Ovary (tissue), 7 donors: ENCODE measurements at regions not wholly inside any gene's neighbourhood (a gene's known extent, or its start where the extent isn't known, plus 50 kb on each side); places are given as distances from the start of the nearest gene placed in this dataset.

Experiments used
- DNase-seq, 5 donors: peaks; one replicate each; pipeline ENCODE4 v3.0.0-alpha.2; 2019 to 2020
- H3K27ac ChIP-seq, 2 donors: fragments of 200-600 bp; one replicate each; pipeline versions ENCODE4 v1.5.1 to v1.8.0; 2019 to 2022
- H3K27me3 ChIP-seq: fragments of 200-600 bp; one replicate; pipeline ENCODE4 v1.8.0; 2022
- H3K36me3 ChIP-seq: fragments of 200-600 bp; sonication (generic); one replicate; pipeline ENCODE4 v1.5.1; 2019
- H3K4me1 ChIP-seq: one replicate; pipeline ENCODE4 v1.8.1; 2013; ENCODE audit warnings: mild to moderate bottlenecking, moderate library complexity; ENCODE audit not compliant: insufficient read depth
- H3K4me3 ChIP-seq: fragments of 200-600 bp; sonication (generic); one replicate; pipeline ENCODE4 v1.5.1; 2017
- H3K9me3 ChIP-seq, 2 donors: fragments of 200-600 bp in 1 of 2; sonication (generic) in 1 of 2; one replicate each; pipeline versions ENCODE4 v1.5.1 to v1.8.1; 2013 to 2019; ENCODE audit warnings: mild to moderate bottlenecking in 1 of 2, moderate library complexity in 1 of 2
- EP300 ChIP-seq: sonication (generic); formaldehyde crosslinking; IDR thresholded peaks from one replicate; pipeline ENCODE4 v1.6.1; 2017; ENCODE audit warnings: antibody characterized with exemption
- POLR2A ChIP-seq: fragments of 450-650 bp; IDR thresholded peaks from one replicate; pipeline ENCODE4 v1.6.1; 2017; ENCODE audit warnings: antibody characterized with exemption, mild to moderate bottlenecking, moderate library complexity
- WGBS, 3 donors: extraction: QIAGEN DNeasy Blood & Tissue Kit in 1 of 3; methylation state at CpG; one replicate each; pipeline versions ENCODE4 v1.1.5 to v1.1.7; 2013 to 2017; 5-methylcytosine and 5-hydroxymethylcytosine counted together
- intact Hi-C, 4 donors: fragments of 100-400 bp; cut with DNase I; formaldehyde crosslinking; loops; one replicate each; pipeline versions ENCODE4 v1.11.0 to v1.15.1; 2022 to 2023
- TF ChIP-seq, protein P1 (sequence below), 3 donors: fragments of 450-650 bp in 2 of 3; fragments of 200-600 bp in 1 of 3; IDR thresholded peaks; one replicate each; pipeline versions ENCODE4 v1.5.1 to v1.8.0; 2016 to 2022; ENCODE audit warnings: antibody characterized with exemption in 3 of 3, mild to moderate bottlenecking in 1 of 3
- donor health status: DM: no; HTN: no; CAD: no; lungs with moderate emphysema.
- donor health status: DM: no; HTN: no; CAD: no.
- donor health status: Bipolar disorder and iron deficiency.
- donor health status: DM: no; HTN: no; CAD: no.
- donor health status: DM: yes; HTN: yes; CAD: no.

DNA sequence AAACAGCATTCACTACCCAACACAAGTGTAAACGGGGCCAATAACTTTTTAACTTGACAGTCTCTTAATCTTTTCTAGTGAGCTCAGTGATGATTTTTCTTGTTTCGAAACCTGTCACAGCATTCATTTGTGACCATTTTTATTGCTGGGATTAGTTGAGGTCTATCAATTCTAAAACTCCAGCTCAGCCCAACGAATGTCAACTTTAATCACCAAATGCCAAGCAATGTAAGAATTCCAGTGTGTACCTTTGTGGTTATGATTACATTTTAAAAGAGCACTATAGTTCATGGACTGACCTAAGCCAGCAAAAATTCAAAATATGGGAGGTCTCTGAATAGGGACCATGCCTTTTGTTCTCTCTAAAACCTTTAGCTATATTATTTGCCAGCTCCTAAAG lies 694.3 kb upstream of the SGCG start:
- no peaks in the 10 kb centered on the region for H3K9me3 ChIP-seq
- no peak overlapping the region for H3K27ac ChIP-seq
- 60 to 65% (median 61%) methylated on average over 3 of the region's 3 CpGs for WGBS, 3 donors
- H3K4me3 ChIP-seq, result no peak overlapping the region
- no peaks in the 10 kb centered on the region for H3K36me3 ChIP-seq
- intact Hi-C loops, result no loop called here
- H3K4me1 ChIP-seq, result peaks cover 3% of the 10 kb centered on the region
- DNase-seq, result no peak
- no peak for TF ChIP-seq EP300
- TF ChIP-seq, protein P1, sequence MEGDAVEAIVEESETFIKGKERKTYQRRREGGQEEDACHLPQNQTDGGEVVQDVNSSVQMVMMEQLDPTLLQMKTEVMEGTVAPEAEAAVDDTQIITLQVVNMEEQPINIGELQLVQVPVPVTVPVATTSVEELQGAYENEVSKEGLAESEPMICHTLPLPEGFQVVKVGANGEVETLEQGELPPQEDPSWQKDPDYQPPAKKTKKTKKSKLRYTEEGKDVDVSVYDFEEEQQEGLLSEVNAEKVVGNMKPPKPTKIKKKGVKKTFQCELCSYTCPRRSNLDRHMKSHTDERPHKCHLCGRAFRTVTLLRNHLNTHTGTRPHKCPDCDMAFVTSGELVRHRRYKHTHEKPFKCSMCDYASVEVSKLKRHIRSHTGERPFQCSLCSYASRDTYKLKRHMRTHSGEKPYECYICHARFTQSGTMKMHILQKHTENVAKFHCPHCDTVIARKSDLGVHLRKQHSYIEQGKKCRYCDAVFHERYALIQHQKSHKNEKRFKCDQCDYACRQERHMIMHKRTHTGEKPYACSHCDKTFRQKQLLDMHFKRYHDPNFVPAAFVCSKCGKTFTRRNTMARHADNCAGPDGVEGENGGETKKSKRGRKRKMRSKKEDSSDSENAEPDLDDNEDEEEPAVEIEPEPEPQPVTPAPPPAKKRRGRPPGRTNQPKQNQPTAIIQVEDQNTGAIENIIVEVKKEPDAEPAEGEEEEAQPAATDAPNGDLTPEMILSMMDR (IDR thresholded peaks at IDR 0.05), result no peak
- TF ChIP-seq POLR2A, result no peak
- no peaks in the 10 kb centered on the region for H3K27me3 ChIP-seq

DNA sequence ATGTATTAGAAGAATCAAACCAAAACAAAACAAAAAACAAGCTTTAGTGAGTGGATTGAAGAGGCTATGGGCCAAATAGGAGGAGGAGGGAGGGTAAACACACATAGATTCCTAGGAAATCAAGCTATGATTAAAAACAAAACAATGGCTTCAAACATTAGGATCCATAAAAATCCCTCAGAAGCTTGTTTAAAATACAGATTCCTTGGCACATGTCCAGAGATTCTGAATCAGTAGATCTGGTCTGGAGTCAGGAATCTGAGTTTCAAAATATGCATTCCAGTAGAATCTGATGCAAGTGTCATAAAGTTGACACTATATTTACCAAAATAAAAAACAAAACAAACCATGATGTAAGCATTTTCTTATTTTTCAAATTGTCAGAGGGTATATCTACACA lies 692.8 kb upstream of the SGCG start:
- no peak for DNase-seq
- TF ChIP-seq, protein P1 (IDR thresholded peaks at IDR 0.05), result no peak
- TF ChIP-seq POLR2A, result no peak
- H3K4me1 ChIP-seq, result peaks cover 3% of the 10 kb centered on the region
- intact Hi-C loops, result no loop called here
- H3K9me3 ChIP-seq, result no peaks in the 10 kb centered on the region
- no peaks in the 10 kb centered on the region for H3K36me3 ChIP-seq
- no peaks in the 10 kb centered on the region for H3K27me3 ChIP-seq
- no peak overlapping the region for H3K27ac ChIP-seq
- no peak overlapping the region for H3K4me3 ChIP-seq

DNA sequence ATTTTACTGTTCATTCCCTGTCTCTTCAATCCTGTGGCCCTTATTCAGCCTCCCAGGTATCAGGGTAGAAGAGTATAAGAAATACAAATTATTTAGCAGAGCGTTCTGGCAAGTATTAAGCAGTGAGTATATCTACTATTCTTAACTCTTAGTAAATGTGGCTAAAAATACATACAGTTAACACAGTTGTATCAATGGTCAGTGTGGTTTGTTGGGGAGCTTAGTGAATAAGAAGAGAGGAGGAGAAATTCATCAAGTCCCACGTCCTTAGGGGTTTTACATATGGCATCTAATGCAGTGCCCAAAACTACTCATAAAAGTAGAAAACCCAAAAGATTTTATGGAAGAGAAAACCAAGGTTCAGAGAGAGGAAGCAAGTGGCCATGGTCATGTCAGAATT lies 691.0 kb upstream of the SGCG start:
- Histone ChIP-seq H3K9me3 (no peaks in the 10 kb centered on the region), H3K4me1 (peaks cover 3% of the 10 kb centered on the region), H3K27ac (no peak overlapping the region), H3K36me3 (no peaks in the 10 kb centered on the region), H3K27me3 (no peaks in the 10 kb centered on the region), H3K4me3 (no peak overlapping the region)
- DNase-seq, result no peak
- intact Hi-C loops, result no loop called here
- 75 to 88% (median 76%) methylated on average over 2 of the region's 2 CpGs for WGBS, 3 donors
- TF ChIP-seq POLR2A, result no peak
- TF ChIP-seq, protein P1 (IDR thresholded peaks at IDR 0.05), result no peak
- TF ChIP-seq EP300, result no peak

DNA sequence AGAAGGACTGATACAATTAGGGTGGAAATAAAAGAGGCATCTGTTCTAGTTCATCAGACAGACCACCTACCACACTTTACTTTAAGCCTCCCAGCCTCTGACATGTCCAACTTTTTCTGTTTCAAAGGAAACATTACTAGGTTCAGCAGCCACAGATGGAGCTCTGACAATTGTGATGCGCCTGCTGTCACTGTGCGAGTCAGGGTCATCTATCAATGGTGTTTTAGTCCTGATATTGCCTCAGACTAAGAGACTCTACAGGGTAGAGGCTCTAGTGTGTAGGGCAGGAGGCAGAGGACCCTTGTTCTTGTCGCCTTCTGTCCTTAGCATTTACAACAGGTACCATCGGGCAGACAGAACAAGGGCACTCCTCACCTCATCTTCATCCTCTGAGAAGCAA lies 685.0 kb upstream of the SGCG start:
- no peaks in the 10 kb centered on the region for H3K4me1 ChIP-seq
- H3K9me3 ChIP-seq, result no peaks in the 10 kb centered on the region
- no peak overlapping the region for H3K27ac ChIP-seq
- no peaks in the 10 kb centered on the region for H3K36me3 ChIP-seq
- intact Hi-C loops, result no loop called here
- TF ChIP-seq POLR2A, result no peak
- no peak for TF ChIP-seq EP300
- TF ChIP-seq, protein P1 (IDR thresholded peaks at IDR 0.05), result no peak
- no peak for DNase-seq
- no peak overlapping the region for H3K4me3 ChIP-seq
- WGBS, 3 donors, result 90 to 97% (median 96%) methylated on average over 4 of the region's 4 CpGs
- H3K27me3 ChIP-seq, result no peaks in the 10 kb centered on the region
